ENCODE measurements at regions not wholly inside any gene's neighbourhood (a gene's known extent, or its start where the extent isn't known, plus 50 kb on each side); places are given as distances from the start of the nearest gene placed in this dataset.

DNA sequence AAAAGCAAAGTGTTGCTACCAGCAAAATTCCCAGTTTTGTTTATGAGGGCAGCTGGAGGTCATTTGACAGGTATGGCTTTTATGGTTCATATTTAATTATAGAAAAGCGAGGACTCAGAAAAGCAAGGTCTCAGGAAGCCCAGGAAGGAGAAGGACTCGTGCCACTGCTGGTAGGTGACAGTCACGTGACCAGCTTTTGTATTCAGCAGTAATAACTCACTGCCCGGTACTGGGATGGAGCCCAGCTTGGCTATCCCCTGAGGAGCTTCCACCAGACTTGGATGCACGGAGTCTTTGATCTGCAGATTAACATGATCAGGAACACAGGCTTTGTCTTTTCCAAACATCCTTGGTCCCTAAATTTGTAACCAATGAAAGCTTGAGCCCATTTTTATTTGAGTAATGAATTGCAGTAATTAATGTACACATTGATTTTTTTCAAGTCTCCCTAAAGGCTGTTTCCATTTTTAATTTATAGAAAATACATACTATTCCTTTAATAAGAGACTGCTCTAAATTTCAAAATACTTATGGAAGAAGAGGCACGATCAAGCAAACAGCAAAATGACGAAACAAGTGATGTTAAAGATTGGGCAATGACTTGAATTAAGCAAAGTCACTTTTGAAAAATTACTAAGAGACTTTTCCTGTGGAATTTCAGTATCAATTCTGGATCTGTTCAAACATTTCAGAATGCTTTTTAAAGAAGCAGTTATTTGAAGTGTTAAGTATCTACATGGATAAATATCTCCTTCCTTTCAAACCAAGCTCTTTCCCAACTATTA is 251.7 kb upstream of the HNRNPA3 start:
- intact Hi-C loops (cut with micrococcal nuclease; ENCODE audit: unreplicated experiment), result no loop called here
- Histone ChIP-seq H3K4me3 (ENCODE audit: low read depth in 2 of 2, low read length in 2 of 2) (no peak overlapping the region), H3K4me1 (ENCODE audit: control insufficient read depth, insufficient read depth, low read length) (no peaks in the 10 kb centered on the region), H3K27ac (ENCODE audit: low read length) (no peak overlapping the region), H3K27me3 (ENCODE audit: control insufficient read depth, insufficient read depth, low read length) (peaks cover 7% of the 10 kb centered on the region), H3K9me3 (ENCODE audit: control insufficient read depth, insufficient read depth, low read depth, low read length) (no peaks in the 10 kb centered on the region), H3K36me3 (ENCODE audit: control insufficient read depth, insufficient read depth, low read length) (no peaks in the 10 kb centered on the region; the same call in 1 of the 2 replicates)
- in situ Hi-C loops (cut with HindIII; ENCODE audit: low pct_unique_long_range_greater_than_20kb, low sequenced_read_pairs), result no loop called here
- POLR2A ChIA-PET, result no interaction called here
- no peak for DNase-seq (ENCODE audit: low read depth, low spot score)
- BruUV-seq (replicated peaks), result no TSS peak
- TF ChIP-seq TCF7L2 (IDR thresholded peaks at IDR 0.05; ENCODE audit: low read depth, low read length), result no peak
- TF ChIP-seq, protein P1, sequence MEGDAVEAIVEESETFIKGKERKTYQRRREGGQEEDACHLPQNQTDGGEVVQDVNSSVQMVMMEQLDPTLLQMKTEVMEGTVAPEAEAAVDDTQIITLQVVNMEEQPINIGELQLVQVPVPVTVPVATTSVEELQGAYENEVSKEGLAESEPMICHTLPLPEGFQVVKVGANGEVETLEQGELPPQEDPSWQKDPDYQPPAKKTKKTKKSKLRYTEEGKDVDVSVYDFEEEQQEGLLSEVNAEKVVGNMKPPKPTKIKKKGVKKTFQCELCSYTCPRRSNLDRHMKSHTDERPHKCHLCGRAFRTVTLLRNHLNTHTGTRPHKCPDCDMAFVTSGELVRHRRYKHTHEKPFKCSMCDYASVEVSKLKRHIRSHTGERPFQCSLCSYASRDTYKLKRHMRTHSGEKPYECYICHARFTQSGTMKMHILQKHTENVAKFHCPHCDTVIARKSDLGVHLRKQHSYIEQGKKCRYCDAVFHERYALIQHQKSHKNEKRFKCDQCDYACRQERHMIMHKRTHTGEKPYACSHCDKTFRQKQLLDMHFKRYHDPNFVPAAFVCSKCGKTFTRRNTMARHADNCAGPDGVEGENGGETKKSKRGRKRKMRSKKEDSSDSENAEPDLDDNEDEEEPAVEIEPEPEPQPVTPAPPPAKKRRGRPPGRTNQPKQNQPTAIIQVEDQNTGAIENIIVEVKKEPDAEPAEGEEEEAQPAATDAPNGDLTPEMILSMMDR (IDR thresholded peaks at IDR 0.05), result no peak
- TF ChIP-seq, protein P2, sequence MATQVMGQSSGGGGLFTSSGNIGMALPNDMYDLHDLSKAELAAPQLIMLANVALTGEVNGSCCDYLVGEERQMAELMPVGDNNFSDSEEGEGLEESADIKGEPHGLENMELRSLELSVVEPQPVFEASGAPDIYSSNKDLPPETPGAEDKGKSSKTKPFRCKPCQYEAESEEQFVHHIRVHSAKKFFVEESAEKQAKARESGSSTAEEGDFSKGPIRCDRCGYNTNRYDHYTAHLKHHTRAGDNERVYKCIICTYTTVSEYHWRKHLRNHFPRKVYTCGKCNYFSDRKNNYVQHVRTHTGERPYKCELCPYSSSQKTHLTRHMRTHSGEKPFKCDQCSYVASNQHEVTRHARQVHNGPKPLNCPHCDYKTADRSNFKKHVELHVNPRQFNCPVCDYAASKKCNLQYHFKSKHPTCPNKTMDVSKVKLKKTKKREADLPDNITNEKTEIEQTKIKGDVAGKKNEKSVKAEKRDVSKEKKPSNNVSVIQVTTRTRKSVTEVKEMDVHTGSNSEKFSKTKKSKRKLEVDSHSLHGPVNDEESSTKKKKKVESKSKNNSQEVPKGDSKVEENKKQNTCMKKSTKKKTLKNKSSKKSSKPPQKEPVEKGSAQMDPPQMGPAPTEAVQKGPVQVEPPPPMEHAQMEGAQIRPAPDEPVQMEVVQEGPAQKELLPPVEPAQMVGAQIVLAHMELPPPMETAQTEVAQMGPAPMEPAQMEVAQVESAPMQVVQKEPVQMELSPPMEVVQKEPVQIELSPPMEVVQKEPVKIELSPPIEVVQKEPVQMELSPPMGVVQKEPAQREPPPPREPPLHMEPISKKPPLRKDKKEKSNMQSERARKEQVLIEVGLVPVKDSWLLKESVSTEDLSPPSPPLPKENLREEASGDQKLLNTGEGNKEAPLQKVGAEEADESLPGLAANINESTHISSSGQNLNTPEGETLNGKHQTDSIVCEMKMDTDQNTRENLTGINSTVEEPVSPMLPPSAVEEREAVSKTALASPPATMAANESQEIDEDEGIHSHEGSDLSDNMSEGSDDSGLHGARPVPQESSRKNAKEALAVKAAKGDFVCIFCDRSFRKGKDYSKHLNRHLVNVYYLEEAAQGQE (IDR thresholded peaks at IDR 0.05; ENCODE audit: insufficient read depth in 1 of 2, low read depth in 2 of 2, low read length in 1 of 2), result no peak
- TF ChIP-seq POLR2AphosphoS5 (IDR thresholded peaks at IDR 0.05; ENCODE audit: low read depth, low read length), result no peak
- no peak for TF ChIP-seq SIN3A (IDR thresholded peaks at IDR 0.05; ENCODE audit: borderline replicate concordance, insufficient read depth, low read depth, low read length)
- ATAC-seq, result no peak
- CTCF ChIA-PET, result no interaction called here

DNA sequence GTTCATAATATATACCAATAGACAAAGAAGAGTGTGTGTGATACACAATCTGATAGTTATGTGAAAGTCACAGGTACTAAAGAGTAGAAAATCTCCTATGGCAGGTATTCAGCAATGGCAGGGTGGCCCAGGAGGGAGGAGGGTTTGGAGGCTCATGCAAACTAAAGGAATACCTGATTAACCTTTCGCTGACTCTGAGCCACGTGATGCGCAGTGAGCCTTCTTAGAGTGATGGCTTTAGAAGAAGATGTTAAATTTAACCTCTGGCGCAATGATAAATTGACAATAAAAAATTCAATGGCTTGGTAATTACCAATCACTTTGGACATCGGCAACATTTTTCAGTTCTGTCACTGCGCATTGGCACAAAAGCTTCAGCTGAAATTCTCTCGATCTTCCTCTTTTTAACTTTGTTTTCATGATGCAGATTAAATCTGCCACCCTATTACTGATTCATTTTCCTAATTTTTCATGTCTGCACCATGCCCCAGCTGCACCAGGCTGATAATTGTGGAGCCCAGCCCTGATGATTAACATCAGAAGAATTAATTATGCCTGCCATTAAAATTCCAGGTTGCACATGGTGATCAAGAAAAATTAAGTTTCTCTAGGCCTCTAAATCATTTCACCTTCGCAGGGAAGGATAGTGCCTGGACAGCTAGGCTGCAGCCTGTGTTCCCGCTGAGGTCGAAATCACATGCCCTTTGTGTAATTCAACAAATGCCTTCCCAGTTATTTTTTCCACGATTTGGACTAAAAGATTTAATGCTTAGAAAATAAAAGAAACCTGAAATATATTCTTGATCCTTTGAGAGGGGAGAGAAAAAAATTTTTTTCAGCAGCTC is 250.6 kb upstream of the HNRNPA3 start:
- H3K27me3 ChIP-seq (ENCODE audit: control insufficient read depth, insufficient read depth, low read length), result peaks cover 7% of the 10 kb centered on the region
- in situ Hi-C loops (cut with HindIII; ENCODE audit: low pct_unique_long_range_greater_than_20kb, low sequenced_read_pairs) (no loop called here), intact Hi-C loops (cut with micrococcal nuclease; ENCODE audit: unreplicated experiment) (no loop called here)
- DNase-seq (ENCODE audit: low read depth, low spot score), result no peak
- no TSS peak for BruUV-seq (replicated peaks)
- no peak for TF ChIP-seq SIN3A (IDR thresholded peaks at IDR 0.05; ENCODE audit: borderline replicate concordance, insufficient read depth, low read depth, low read length)
- TF ChIP-seq, protein P2 (IDR thresholded peaks at IDR 0.05; ENCODE audit: insufficient read depth in 1 of 2, low read depth in 2 of 2, low read length in 1 of 2), result no peak
- no peak for TF ChIP-seq POLR2AphosphoS5 (IDR thresholded peaks at IDR 0.05; ENCODE audit: low read depth, low read length)
- TF ChIP-seq TCF7L2 (IDR thresholded peaks at IDR 0.05; ENCODE audit: low read depth, low read length), result no peak
- TF ChIP-seq, protein P1 (IDR thresholded peaks at IDR 0.05), result no peak
- H3K4me1 ChIP-seq (ENCODE audit: control insufficient read depth, insufficient read depth, low read length), result no peaks in the 10 kb centered on the region
- H3K9me3 ChIP-seq (ENCODE audit: control insufficient read depth, insufficient read depth, low read depth, low read length), result no peaks in the 10 kb centered on the region
- POLR2A ChIA-PET, result no interaction called here
- no peak overlapping the region for H3K27ac ChIP-seq (ENCODE audit: low read length)
- CTCF ChIA-PET, result no interaction called here
- H3K36me3 ChIP-seq (ENCODE audit: control insufficient read depth, insufficient read depth, low read length), result no peaks in the 10 kb centered on the region; the same call in 1 of the 2 replicates
- H3K4me3 ChIP-seq (ENCODE audit: low read depth in 2 of 2, low read length in 2 of 2), result no peak overlapping the region
- no peak for ATAC-seq
